WTC11 (cell line): ENCODE measurements at regions not wholly inside any gene's neighbourhood (a gene's known extent, or its start where the extent isn't known, plus 50 kb on each side); places are given as distances from the start of the nearest gene placed in this dataset.

Source experiments
- CTCF ChIP-seq: fragments of 200-600 bp; IDR thresholded peaks from 2 replicates; pipeline ENCODE4 v1.8.0; 2022; ENCODE audit warnings: antibody characterized with exemption
- E2F4 ChIP-seq: sonication (generic); formaldehyde crosslinking; IDR thresholded peaks from 2 replicates; pipeline ENCODE4 v1.8.1; 2022; ENCODE audit warnings: low read depth, mild to moderate bottlenecking, moderate library complexity, missing genetic modification reagents, borderline replicate concordance
- IRF1 ChIP-seq: sonication (generic); formaldehyde crosslinking; IDR thresholded peaks from 2 replicates; pipeline ENCODE4 v1.8.0; 2023; ENCODE audit warnings: missing genetic modification reagents
- JUN ChIP-seq: sonication (generic); formaldehyde crosslinking; IDR thresholded peaks from 2 replicates; pipeline ENCODE4 v1.8.0; 2023; ENCODE audit warnings: mild to moderate bottlenecking, missing genetic modification reagents
- RELA ChIP-seq: sonication (generic); formaldehyde crosslinking; IDR thresholded peaks from 2 replicates; pipeline ENCODE4 v1.8.1; 2022; ENCODE audit warnings: missing genetic modification reagents, mild to moderate bottlenecking, borderline replicate concordance
- STAT6 ChIP-seq: sonication (generic); formaldehyde crosslinking; conservative IDR thresholded peaks from 2 replicates; pipeline ENCODE4 v1.8.1; 2023; ENCODE audit warnings: mild to moderate bottlenecking, low read depth, missing genetic modification reagents, moderate library complexity
- TEAD4 ChIP-seq: sonication (generic); formaldehyde crosslinking; IDR thresholded peaks from 2 replicates; pipeline ENCODE4 v1.8.0; 2022; ENCODE audit warnings: mild to moderate bottlenecking, missing genetic modification reagents
- TP53 ChIP-seq: sonication (generic); formaldehyde crosslinking; IDR thresholded peaks from 2 replicates; pipeline ENCODE4 v1.8.1; 2023; ENCODE audit warnings: mild to moderate bottlenecking, missing genetic modification reagents

DNA sequence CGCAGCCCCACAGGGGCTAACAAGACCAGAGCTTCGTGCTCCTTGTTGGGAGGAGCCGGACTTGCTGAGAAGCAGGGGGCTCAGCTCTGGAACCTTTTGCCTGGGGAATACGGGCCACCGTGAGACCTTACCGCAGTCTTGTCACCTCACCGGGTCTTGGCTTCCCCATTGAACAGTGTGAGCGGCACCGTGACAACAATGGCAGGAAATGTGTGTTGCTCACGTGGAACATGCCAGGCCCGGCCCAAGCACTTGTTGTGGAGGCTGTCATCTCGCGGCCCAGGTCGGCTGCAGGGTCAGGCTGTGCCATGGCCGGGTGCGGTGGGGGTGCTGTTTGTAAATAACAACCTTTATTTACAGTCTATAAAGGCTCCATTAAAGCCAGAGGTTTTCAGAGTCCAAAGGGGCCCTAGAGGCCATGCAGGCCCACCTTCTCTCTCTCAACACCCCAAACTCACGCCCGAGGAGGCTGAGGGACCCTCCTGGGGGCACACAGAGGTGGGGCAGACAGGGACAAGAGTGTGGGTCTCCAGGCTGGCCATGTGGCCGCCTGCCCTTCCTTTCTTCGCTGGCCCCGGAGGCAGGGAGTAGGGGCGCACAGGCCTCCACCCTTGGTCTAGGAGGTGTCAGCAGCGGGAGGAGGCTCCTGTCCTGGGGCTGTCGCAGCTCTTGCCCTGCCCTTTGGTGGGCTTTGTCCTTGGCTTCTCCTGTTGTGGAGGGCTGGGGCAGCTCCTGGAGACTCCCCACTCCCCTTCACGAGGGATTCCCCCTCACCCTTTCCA lies 79.7 kb downstream of the TSPAN17 start:
- no peak for TF ChIP-seq TP53 (CRISPR knock-in tag)
- no peak for TF ChIP-seq IRF1 (CRISPR knock-in tag)
- no peak for TF ChIP-seq CTCF
- TF ChIP-seq RELA (CRISPR knock-in tag), result no peak
- no peak for TF ChIP-seq E2F4 (CRISPR knock-in tag)
- TF ChIP-seq TEAD4, result no peak
- TF ChIP-seq JUN (CRISPR knock-in tag), result no peak
- no peak for TF ChIP-seq STAT6
